Heart left ventricle (tissue), 13 donors: ENCODE measurements at regions not wholly inside any gene's neighbourhood (a gene's known extent, or its start where the extent isn't known, plus 50 kb on each side); places are given as distances from the start of the nearest gene placed in this dataset.

Source experiments
- CTCF ChIP-seq, 12 donors: fragments of 200-600 bp; sonication (generic) in 4 of 12; IDR thresholded peaks; one replicate each; pipeline versions ENCODE4 v1.5.0 to v1.8.0; 2018 to 2022; ENCODE audit warnings: antibody characterized with exemption in 12 of 12, mild to moderate bottlenecking in 5 of 12
- POLR2A ChIP-seq, 2 donors: fragments of 450-650 bp; IDR thresholded peaks; one replicate each; pipeline ENCODE4 v1.6.1; 2017; ENCODE audit warnings: antibody characterized with exemption in 2 of 2, mild to moderate bottlenecking in 2 of 2, moderate library complexity in 2 of 2
- donor health status: ischemic (EF 13 %, LVEDD 7.1; RV severe dilation, severe dysfunction).
- donor health status: DM: no; HTN: yes; CAD: no.
- donor health status: DM: no; HTN: no; CAD: no.
- donor health status: ischemic (EF 25% LVEDD 6.9; RV normal size, moderate dysfunction).
- donor health status: ischemic (EF 25% LVEDD 5.7; RV mildly dilated, moderate dysfunction).
- donor health status: ischemic (EF 35%, LVEDD 5.7; RV mildly dilated, moderate dysfunction).
- donor health status: nonischemic (EF 11% LVEDD 7.7; RV severe dilation, severe dysfunction).
- donor health status: DM: yes; HTN: yes; CAD: no.
- donor health status: PGD.
- donor health status: ischemic (EF 29% LVEDD 5.4; RV normal size, mild dysfunction).
- donor health status: nonischemic (EF 23%, LVEDD 6.1; RV moderate dilation, normal function).

- no peak for TF ChIP-seq CTCF (IDR thresholded peaks at IDR 0.05)
- no peak for TF ChIP-seq POLR2A (IDR thresholded peaks at IDR 0.05)
Measured at GRCh38 chr3:124333931-124334640, 342.2 kb upstream of the ROPN1 start.
